ENCODE measurements at regions not wholly inside any gene's neighbourhood (a gene's known extent, or its start where the extent isn't known, plus 50 kb on each side); places are given as distances from the start of the nearest gene placed in this dataset.

DNA sequence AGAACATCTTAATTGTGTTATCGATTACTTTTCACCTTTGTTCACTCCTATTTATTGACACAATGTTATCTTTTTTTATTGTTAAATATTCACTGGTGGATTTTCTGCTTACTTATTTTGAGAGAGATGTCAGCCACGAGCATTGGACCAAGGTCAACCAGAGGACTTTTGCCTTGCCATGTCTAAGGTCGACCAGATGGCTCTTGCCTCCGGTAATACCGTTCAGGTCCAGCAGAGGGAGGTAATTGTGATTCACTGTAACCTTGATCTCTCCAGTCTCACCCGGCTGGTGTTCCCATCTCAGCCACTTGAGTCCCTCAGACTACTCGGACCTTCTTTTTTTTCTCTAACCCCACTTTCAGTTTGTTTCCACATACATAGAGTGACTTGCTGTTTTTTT, 1438.1 kb downstream of the UQCRFS1 start:
- TF ChIP-seq POLR2A (IDR thresholded peaks at IDR 0.05) = no peak
- TF ChIP-seq CTCF (IDR thresholded peaks at IDR 0.05) = no peak
